ENCODE measurements at regions not wholly inside any gene's neighbourhood (a gene's known extent, or its start where the extent isn't known, plus 50 kb on each side); places are given as distances from the start of the nearest gene placed in this dataset.
A peak's percentile ranks its signal among the peaks of the same experiment; 100 is the strongest.

DNA sequence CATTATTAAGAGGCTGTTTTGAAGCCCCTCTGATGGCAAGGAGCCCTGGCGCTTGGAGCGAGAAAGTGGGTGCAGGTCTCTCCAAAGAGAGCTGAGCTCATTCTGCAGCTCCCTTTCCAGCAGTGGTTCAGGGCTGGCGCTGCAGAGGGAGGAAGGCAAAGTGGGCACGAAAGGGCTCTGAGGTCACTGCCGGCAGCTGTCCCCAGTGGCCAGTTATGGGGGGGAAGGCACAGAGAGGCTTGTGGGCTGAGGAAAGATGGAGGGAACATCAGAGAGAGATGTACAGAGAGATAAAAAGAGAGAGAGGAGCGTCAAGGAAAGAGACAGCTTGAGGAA lies 75.2 kb upstream of the TBX5 start:
- TF ChIP-seq, protein P1, sequence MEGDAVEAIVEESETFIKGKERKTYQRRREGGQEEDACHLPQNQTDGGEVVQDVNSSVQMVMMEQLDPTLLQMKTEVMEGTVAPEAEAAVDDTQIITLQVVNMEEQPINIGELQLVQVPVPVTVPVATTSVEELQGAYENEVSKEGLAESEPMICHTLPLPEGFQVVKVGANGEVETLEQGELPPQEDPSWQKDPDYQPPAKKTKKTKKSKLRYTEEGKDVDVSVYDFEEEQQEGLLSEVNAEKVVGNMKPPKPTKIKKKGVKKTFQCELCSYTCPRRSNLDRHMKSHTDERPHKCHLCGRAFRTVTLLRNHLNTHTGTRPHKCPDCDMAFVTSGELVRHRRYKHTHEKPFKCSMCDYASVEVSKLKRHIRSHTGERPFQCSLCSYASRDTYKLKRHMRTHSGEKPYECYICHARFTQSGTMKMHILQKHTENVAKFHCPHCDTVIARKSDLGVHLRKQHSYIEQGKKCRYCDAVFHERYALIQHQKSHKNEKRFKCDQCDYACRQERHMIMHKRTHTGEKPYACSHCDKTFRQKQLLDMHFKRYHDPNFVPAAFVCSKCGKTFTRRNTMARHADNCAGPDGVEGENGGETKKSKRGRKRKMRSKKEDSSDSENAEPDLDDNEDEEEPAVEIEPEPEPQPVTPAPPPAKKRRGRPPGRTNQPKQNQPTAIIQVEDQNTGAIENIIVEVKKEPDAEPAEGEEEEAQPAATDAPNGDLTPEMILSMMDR (IDR thresholded peaks at IDR 0.05; ENCODE audit: unreplicated experiment) = no peak
- no peak for DNase-seq (ENCODE audit: unreplicated experiment)
- no peak overlapping the region for H3K27ac Mint-ChIP-seq (ENCODE audit: low read depth, unreplicated experiment)
- H3K36me3 Mint-ChIP-seq (ENCODE audit: insufficient read depth, unreplicated experiment) = no peaks in the 10 kb centered on the region
- H3K4me1 Mint-ChIP-seq (ENCODE audit: insufficient read depth, unreplicated experiment) = peaks cover 7% of the 10 kb centered on the region
- intact Hi-C loops (cut with micrococcal nuclease) = no loop called here
- POLR2A ChIA-PET = no interaction called here
- H3K9me3 Mint-ChIP-seq (ENCODE audit: unreplicated experiment) = no peaks in the 10 kb centered on the region
- H3K27me3 Mint-ChIP-seq (ENCODE audit: insufficient read depth, unreplicated experiment) = peaks cover 55% of the 10 kb centered on the region
- BruUV-seq (replicated peaks) = no TSS peak
- CTCF ChIA-PET = interaction anchor here (0.7 to 3.7 kb wide), 4 partner anchors 27 to 501 kb away, joined by 3 to 16 read pairs (median 4); no protein-coding TSS in a partner anchor
- no peak overlapping the region for H3K4me3 Mint-ChIP-seq (ENCODE audit: unreplicated experiment)

DNA sequence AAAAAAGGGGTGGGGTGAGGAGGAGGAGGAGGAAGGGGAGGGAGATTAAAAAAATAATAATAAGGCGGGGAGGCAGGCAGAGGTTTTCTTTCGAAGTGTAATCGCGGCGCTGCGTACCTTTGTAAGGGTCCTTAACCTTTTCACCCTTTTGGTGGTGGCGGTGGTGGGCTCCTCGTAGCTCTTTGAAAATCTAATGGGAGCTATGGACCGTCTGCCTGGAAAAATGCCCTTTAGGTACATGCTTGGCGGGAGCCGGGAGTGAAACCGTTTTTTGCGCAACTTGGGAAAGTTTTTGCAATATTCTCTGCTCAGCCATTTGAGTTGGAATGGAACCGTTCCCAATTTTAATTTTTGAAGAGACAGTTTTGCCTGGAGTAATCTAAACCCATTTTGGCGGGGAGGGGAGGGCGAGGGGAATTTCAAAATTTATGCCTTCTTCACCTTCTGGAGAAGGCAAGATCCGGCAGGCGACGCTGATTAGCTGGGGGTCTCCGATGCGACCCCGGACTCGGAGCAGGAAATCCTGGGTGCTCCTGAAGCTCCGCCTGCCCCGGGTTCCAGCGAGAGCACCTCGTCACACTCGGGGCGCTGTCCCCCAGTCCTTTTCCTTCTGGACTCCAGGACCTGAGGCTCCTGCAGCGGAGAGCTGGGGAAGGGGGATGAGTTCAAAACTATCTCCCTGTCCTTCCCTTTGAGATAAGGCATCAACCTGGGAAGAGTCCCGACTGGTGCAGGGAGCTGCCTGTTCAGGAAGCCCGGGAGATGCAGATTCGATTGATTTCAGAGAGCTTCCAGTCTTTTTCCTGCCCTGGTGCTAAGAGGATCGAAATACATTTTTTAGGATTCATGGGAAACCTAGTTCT lies 74.6 kb upstream of the TBX5 start:
- H3K4me1 Mint-ChIP-seq (ENCODE audit: insufficient read depth, unreplicated experiment) = peaks cover 7% of the 10 kb centered on the region
- no TSS peak for BruUV-seq (replicated peaks)
- intact Hi-C loops (cut with micrococcal nuclease) = no loop called here
- peak overlapping the region; percentile 41 for H3K4me3 Mint-ChIP-seq (ENCODE audit: unreplicated experiment)
- H3K9me3 Mint-ChIP-seq (ENCODE audit: unreplicated experiment) = no peaks in the 10 kb centered on the region
- peak; percentile 54 for DNase-seq (ENCODE audit: unreplicated experiment)
- H3K27me3 Mint-ChIP-seq (ENCODE audit: insufficient read depth, unreplicated experiment) = peaks cover 55% of the 10 kb centered on the region
- ChIA-PET CTCF (interaction anchor here (0.7 to 3.7 kb wide), 5 partner anchors 14 to 500 kb away, joined by 3 to 16 read pairs (median 3); no protein-coding TSS in a partner anchor), POLR2A (no interaction called here)
- TF ChIP-seq, protein P1 (IDR thresholded peaks at IDR 0.05; ENCODE audit: unreplicated experiment) = no peak
- no peak overlapping the region for H3K27ac Mint-ChIP-seq (ENCODE audit: low read depth, unreplicated experiment)
- no peaks in the 10 kb centered on the region for H3K36me3 Mint-ChIP-seq (ENCODE audit: insufficient read depth, unreplicated experiment)

DNA sequence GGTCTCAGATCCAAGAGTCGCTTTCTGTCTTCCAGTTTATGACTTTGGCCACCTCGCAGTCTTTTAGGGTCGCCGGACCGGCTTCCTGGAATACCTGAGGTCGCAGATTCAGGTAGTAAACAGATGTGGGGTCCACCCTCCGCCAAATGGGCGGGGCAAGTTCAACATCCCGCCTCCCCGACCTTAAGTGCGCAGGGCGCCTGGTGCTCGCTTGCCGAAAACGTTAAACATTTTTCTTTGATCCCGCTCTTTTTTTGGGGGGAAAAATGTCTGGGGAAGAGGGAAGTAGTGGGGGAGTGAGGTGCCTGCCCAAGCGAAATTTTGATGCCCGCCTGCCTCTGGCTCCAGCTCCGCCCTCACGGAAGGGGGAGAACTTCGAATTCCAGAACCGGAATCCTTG lies 73.9 kb upstream of the TBX5 start:
- POLR2A ChIA-PET = no interaction called here
- no TSS peak for BruUV-seq (replicated peaks)
- Mint-ChIP-seq H3K4me3 (ENCODE audit: unreplicated experiment) (peak overlapping the region; percentile 41), H3K36me3 (ENCODE audit: insufficient read depth, unreplicated experiment) (no peaks in the 10 kb centered on the region), H3K9me3 (ENCODE audit: unreplicated experiment) (no peaks in the 10 kb centered on the region), H3K27me3 (ENCODE audit: insufficient read depth, unreplicated experiment) (peaks cover 55% of the 10 kb centered on the region), H3K4me1 (ENCODE audit: insufficient read depth, unreplicated experiment) (peaks cover 7% of the 10 kb centered on the region), H3K27ac (ENCODE audit: low read depth, unreplicated experiment) (no peak overlapping the region)
- CTCF ChIA-PET = interaction anchor here (1.0 to 3.7 kb wide), 2 partner anchors 13 to 499 kb away, joined by 3 to 16 read pairs; no protein-coding TSS in a partner anchor
- DNase-seq (ENCODE audit: unreplicated experiment) = no peak
- TF ChIP-seq, protein P1 (IDR thresholded peaks at IDR 0.05; ENCODE audit: unreplicated experiment) = no peak
- intact Hi-C loops (cut with micrococcal nuclease) = loop anchor here (5.0 kb wide), 1 partner anchor 313 kb away; no protein-coding TSS in a partner anchor

DNA sequence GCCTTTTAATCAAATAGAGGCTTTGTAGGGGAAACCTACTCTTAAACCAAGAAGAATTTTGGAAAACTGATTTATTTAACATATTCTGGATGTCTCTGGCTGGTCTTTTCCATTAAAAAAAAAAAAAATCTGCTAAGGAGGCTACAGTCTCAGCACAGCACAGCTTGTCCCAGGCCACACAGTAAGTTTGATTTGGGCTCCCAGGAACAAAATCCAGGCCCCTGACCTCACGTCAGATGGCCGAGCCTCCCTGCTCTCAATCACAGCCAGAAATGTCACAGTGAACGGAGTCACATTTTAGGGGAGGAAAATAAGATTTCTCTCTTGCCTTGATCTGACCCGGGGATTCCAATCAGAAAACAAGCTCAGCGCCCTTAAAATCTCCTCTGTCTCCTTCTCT lies 72.9 kb upstream of the TBX5 start:
- CTCF ChIA-PET = interaction anchor here (0.6 to 2.7 kb wide), 4 partner anchors 315 to 1839 kb away, joined by 3 to 25 read pairs (median 4); no protein-coding TSS in a partner anchor
- Mint-ChIP-seq H3K36me3 (ENCODE audit: insufficient read depth, unreplicated experiment) (no peaks in the 10 kb centered on the region), H3K4me3 (ENCODE audit: unreplicated experiment) (no peak overlapping the region), H3K4me1 (ENCODE audit: insufficient read depth, unreplicated experiment) (peaks cover 7% of the 10 kb centered on the region), H3K9me3 (ENCODE audit: unreplicated experiment) (no peaks in the 10 kb centered on the region), H3K27me3 (ENCODE audit: insufficient read depth, unreplicated experiment) (peaks cover 59% of the 10 kb centered on the region), H3K27ac (ENCODE audit: low read depth, unreplicated experiment) (no peak overlapping the region)
- POLR2A ChIA-PET = interaction anchor here (0.7 kb wide), 1 partner anchor 154 kb away, joined by 3 read pairs; no protein-coding TSS in a partner anchor
- intact Hi-C loops (cut with micrococcal nuclease) = loop anchor here (5.0 kb wide), 1 partner anchor 312 kb away; no protein-coding TSS in a partner anchor
- no TSS peak for BruUV-seq (replicated peaks)
- DNase-seq (ENCODE audit: unreplicated experiment) = no peak
- TF ChIP-seq, protein P1 (IDR thresholded peaks at IDR 0.05; ENCODE audit: unreplicated experiment) = no peak

Measured in MCF 10A (cell line).